ENCODE measurements at regions not wholly inside any gene's neighbourhood (a gene's known extent, or its start where the extent isn't known, plus 50 kb on each side); places are given as distances from the start of the nearest gene placed in this dataset.

GRCh38 chr9:108673386-108673785, 182.4 kb downstream of the ACTL7B start:
- TF ChIP-seq CTCF (IDR thresholded peaks at IDR 0.05) (no peak), POLR2A (IDR thresholded peaks at IDR 0.05) (no peak), EP300 (IDR thresholded peaks at IDR 0.05) (no peak)
